ENCODE measurements at regions not wholly inside any gene's neighbourhood (a gene's known extent, or its start where the extent isn't known, plus 50 kb on each side); places are given as distances from the start of the nearest gene placed in this dataset.

- 55 to 97% methylated on average over 1 of the region's 1 CpG for WGBS, 2 donors
- no peak overlapping the region for H3K4me3 ChIP-seq
- DNase-seq (no peak), ATAC-seq (ENCODE audit: insufficient read depth, low FRiP score) (no peak)
- H3K27me3 ChIP-seq (ENCODE audit: control insufficient read depth in 3 of 3, insufficient read depth in 3 of 3, low read length in 2 of 3): no peaks in the 10 kb centered on the region
- peaks cover 0 to 3% (median 0%) of the 10 kb centered on the region in 4 donors for H3K9me3 ChIP-seq (ENCODE audit: control insufficient read depth in 4 of 4, insufficient read depth in 3 of 4, low read length in 3 of 4)
- H3K9ac ChIP-seq (ENCODE audit: insufficient read depth in 1 of 2, low read length in 2 of 2): no peak overlapping the region
- no peaks in the 10 kb centered on the region for H3K36me3 ChIP-seq (ENCODE audit: control insufficient read depth in 4 of 4, insufficient read depth in 4 of 4, low read length in 4 of 4)
- no peak for TF ChIP-seq CTCF (IDR thresholded peaks at IDR 0.05; ENCODE audit: control extremely low read depth, extremely low read depth)
- H3K27ac ChIP-seq (ENCODE audit: low read depth in 1 of 2, low read length in 1 of 2): no peak overlapping the region
- no peaks in the 10 kb centered on the region for H3K4me1 ChIP-seq (ENCODE audit: control insufficient read depth in 5 of 5, insufficient read depth in 5 of 5, low read length in 5 of 5)
Measured at GRCh38 chrX:126719208-126719607, 100.3 kb upstream of the PRR32 start.

- WGBS, 2 donors: 66 to 87% methylated on average over 15 of the region's 15 CpGs
- Histone ChIP-seq H3K27me3 (ENCODE audit: control insufficient read depth in 3 of 3, insufficient read depth in 3 of 3, low read length in 2 of 3) (no peaks in the 10 kb centered on the region), H3K9me3 (ENCODE audit: control insufficient read depth in 4 of 4, insufficient read depth in 3 of 4, low read length in 3 of 4) (peaks cover 0 to 4% (median 0%) of the 10 kb centered on the region in 4 donors), H3K27ac (ENCODE audit: low read depth in 1 of 2, low read length in 1 of 2) (no peak overlapping the region), H3K4me1 (ENCODE audit: control insufficient read depth in 5 of 5, insufficient read depth in 5 of 5, low read length in 5 of 5) (no peaks in the 10 kb centered on the region), H3K9ac (ENCODE audit: insufficient read depth in 1 of 2, low read length in 2 of 2) (no peak overlapping the region), H3K4me3 (no peak overlapping the region), H3K36me3 (ENCODE audit: control insufficient read depth in 4 of 4, insufficient read depth in 4 of 4, low read length in 4 of 4) (no peaks in the 10 kb centered on the region)
- no peak for TF ChIP-seq CTCF (IDR thresholded peaks at IDR 0.05; ENCODE audit: control extremely low read depth, extremely low read depth)
- DNase-seq: no peak
- no peak for ATAC-seq (ENCODE audit: insufficient read depth, low FRiP score)
Measured at GRCh38 chrX:126723881-126724280, 95.6 kb upstream of the PRR32 start.

- peak in 1 of 3 donors; percentile 0 for DNase-seq
- no peaks in the 10 kb centered on the region for H3K36me3 ChIP-seq (ENCODE audit: control insufficient read depth in 4 of 4, insufficient read depth in 4 of 4, low read length in 4 of 4)
- no peak overlapping the region for H3K27ac ChIP-seq (ENCODE audit: low read depth in 1 of 2, low read length in 1 of 2)
- H3K4me1 ChIP-seq (ENCODE audit: control insufficient read depth in 5 of 5, insufficient read depth in 5 of 5, low read length in 5 of 5): no peaks in the 10 kb centered on the region
- H3K27me3 ChIP-seq (ENCODE audit: control insufficient read depth in 3 of 3, insufficient read depth in 3 of 3, low read length in 2 of 3): no peaks in the 10 kb centered on the region
- no peak overlapping the region for H3K9ac ChIP-seq (ENCODE audit: insufficient read depth in 1 of 2, low read length in 2 of 2)
- H3K4me3 ChIP-seq: no peak overlapping the region
- H3K9me3 ChIP-seq (ENCODE audit: control insufficient read depth in 4 of 4, insufficient read depth in 3 of 4, low read length in 3 of 4): no peaks in the 10 kb centered on the region
- 13 to 35% methylated on average over 2 of the region's 2 CpGs for WGBS, 2 donors
- TF ChIP-seq CTCF (IDR thresholded peaks at IDR 0.05; ENCODE audit: control extremely low read depth, extremely low read depth): no peak
- no peak for ATAC-seq (ENCODE audit: insufficient read depth, low FRiP score)
Measured at GRCh38 chrX:126733874-126734273, 85.7 kb upstream of the PRR32 start.
